ENCODE measurements at regions not wholly inside any gene's neighbourhood (a gene's known extent, or its start where the extent isn't known, plus 50 kb on each side); places are given as distances from the start of the nearest gene placed in this dataset.

DNA sequence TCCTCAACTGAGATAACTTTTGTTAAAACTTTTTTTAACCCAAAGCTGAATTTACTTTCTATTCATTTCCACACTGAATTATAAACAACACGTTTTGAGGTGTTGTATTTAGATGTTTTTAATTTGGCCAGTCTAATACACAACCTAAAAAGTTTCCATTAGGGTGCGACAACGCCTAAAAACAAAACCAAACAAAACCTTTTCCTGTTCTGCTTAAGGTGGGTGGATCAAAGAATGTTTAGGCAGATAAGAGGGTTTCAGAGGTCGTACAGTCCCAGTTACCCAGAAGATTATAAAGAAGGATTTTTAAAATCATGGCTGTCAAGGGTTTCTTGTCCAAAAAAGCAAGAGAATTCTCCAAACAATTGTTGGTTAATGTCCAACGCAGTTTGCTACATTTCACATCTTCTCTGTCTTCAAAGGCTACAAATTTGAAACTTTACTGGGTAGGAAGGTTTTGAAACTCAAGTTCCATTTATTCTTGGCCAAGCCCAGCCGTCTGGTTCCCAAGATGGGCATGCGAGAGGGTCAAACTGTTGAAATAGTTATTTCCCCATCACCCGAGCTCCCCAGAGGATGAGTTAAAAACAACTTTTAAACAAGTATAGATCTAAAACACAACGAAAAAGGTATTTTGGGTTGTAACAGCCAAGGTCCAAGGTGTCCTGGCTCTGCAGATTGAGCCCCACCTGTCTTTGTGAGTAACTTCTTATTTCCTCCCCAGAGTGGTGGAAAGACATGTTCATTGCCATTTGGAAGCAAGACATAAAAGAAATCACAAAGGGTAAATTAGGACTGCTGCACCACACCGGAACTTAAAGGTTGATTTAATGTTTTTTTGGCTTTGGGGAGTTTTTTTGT, 122.8 kb upstream of the MAP3K1 start:
- Histone ChIP-seq H3K4me2 (no peak overlapping the region), H3K36me3 (replicated peaks; ENCODE audit: insufficient read depth, low read depth) (no peaks in the 10 kb centered on the region), H3K4me3 (no peak overlapping the region), H4K20me1 (ENCODE audit: insufficient read depth, poor library complexity, severe bottlenecking) (no peaks in the 10 kb centered on the region), H3K27me3 (no peaks in the 10 kb centered on the region), H3K9me3 (ENCODE audit: low read depth) (no peaks in the 10 kb centered on the region), H3K27ac (no peak overlapping the region), H2AFZ (no peak overlapping the region), H3K79me2 (no peaks in the 10 kb centered on the region), H3K4me1 (ENCODE audit: insufficient read depth) (no peaks in the 10 kb centered on the region), H3K9me2 (replicated peaks; ENCODE audit: insufficient read depth) (no peaks in the 10 kb centered on the region)
- 75% methylated on average over 10 of the region's 10 CpGs for WGBS (ENCODE audit: low lambda C conversion rate, missing lambda C conversion rate)
- no peak for TF ChIP-seq EZH2phosphoT487 (IDR thresholded peaks at IDR 0.05; ENCODE audit: low read depth, severe bottlenecking, unreplicated experiment)
- no peak for TF ChIP-seq EZH2 (IDR thresholded peaks at IDR 0.05; ENCODE audit: borderline replicate concordance)
- TF ChIP-seq, protein P1, sequence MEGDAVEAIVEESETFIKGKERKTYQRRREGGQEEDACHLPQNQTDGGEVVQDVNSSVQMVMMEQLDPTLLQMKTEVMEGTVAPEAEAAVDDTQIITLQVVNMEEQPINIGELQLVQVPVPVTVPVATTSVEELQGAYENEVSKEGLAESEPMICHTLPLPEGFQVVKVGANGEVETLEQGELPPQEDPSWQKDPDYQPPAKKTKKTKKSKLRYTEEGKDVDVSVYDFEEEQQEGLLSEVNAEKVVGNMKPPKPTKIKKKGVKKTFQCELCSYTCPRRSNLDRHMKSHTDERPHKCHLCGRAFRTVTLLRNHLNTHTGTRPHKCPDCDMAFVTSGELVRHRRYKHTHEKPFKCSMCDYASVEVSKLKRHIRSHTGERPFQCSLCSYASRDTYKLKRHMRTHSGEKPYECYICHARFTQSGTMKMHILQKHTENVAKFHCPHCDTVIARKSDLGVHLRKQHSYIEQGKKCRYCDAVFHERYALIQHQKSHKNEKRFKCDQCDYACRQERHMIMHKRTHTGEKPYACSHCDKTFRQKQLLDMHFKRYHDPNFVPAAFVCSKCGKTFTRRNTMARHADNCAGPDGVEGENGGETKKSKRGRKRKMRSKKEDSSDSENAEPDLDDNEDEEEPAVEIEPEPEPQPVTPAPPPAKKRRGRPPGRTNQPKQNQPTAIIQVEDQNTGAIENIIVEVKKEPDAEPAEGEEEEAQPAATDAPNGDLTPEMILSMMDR (IDR thresholded peaks at IDR 0.05; ENCODE audit: poor library complexity) = no peak
- no peak for DNase-seq (ENCODE audit: low spot score)

DNA sequence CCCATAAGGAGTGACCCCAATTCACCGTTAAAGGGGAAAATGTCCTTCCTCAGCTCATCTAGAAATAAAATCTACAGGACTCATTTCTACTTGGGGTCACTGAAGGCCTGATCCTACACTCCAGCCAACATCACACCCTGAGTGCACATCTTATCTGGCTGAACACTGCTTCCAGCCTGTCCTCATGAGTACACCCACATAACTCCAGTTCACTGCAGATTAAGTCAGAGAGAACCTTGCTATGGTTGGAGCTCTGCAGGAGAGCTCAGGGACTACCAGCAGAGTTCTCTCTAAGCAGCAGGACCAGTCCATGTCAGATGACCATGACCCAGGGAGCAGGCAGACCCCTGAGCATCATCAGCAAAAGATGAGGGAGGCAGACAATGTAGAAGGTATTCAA, 126.9 kb upstream of the MAP3K1 start:
- Histone ChIP-seq H3K79me2 (no peaks in the 10 kb centered on the region), H3K4me1 (ENCODE audit: insufficient read depth) (no peaks in the 10 kb centered on the region), H3K4me2 (no peak overlapping the region), H3K9me2 (replicated peaks; ENCODE audit: insufficient read depth) (no peaks in the 10 kb centered on the region), H3K4me3 (no peak overlapping the region), H3K9me3 (ENCODE audit: low read depth) (no peaks in the 10 kb centered on the region), H3K27me3 (no peaks in the 10 kb centered on the region), H3K27ac (no peak overlapping the region), H4K20me1 (ENCODE audit: insufficient read depth, poor library complexity, severe bottlenecking) (no peaks in the 10 kb centered on the region), H2AFZ (no peak overlapping the region), H3K36me3 (replicated peaks; ENCODE audit: insufficient read depth, low read depth) (no peaks in the 10 kb centered on the region)
- WGBS (ENCODE audit: low lambda C conversion rate, missing lambda C conversion rate) = 85% methylated on average over 1 of the region's 1 CpG
- TF ChIP-seq EZH2phosphoT487 (IDR thresholded peaks at IDR 0.05; ENCODE audit: low read depth, severe bottlenecking, unreplicated experiment) (no peak), EZH2 (IDR thresholded peaks at IDR 0.05; ENCODE audit: borderline replicate concordance) (no peak)
- TF ChIP-seq, protein P1 (IDR thresholded peaks at IDR 0.05; ENCODE audit: poor library complexity) = no peak
- DNase-seq (ENCODE audit: low spot score) = no peak

DNA sequence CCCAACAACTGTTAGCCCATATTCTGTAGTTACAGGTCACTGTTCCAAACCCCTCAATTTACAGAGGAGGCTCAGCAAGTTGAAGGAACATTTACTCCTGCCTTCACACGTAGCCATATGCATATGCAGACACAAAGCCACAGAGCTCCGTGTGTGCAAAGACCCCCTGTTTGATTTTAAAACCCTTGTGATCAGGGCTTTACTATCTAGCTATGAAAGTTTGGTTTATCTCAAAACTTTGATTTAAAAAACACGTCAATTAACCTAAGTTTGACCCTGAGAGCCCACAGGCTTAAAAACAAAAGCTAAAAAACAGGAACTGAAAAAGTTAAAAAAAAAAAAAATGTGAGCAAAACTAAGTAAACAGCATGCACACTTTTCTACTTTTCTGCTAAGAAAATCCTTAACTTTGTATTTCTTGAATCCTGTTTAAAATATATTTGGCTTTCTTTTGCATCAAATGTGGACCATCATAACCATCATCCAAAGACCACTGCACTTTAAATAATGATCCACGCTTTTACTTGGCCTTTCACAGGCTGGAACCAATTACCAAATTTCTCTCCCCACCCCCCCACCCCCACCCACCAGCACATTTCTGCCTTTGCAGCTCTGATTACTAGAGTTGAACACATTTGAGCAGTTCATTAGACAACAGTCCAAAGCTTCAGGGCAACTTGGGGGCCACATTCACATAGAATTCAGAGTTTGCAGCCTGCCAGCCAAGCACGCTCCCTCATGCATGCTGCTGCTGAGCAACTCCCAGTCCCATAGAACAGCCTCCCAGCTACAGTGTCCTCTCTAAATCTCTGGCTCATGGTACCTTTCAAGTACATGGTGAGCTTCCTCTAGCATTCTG, 128.8 kb upstream of the MAP3K1 start:
- TF ChIP-seq, protein P1 (IDR thresholded peaks at IDR 0.05; ENCODE audit: poor library complexity) = no peak
- TF ChIP-seq EZH2 (IDR thresholded peaks at IDR 0.05; ENCODE audit: borderline replicate concordance) = no peak
- no peak for TF ChIP-seq EZH2phosphoT487 (IDR thresholded peaks at IDR 0.05; ENCODE audit: low read depth, severe bottlenecking, unreplicated experiment)

More for the DNA sequence above, 128.8 kb upstream of the MAP3K1 start:
- H3K27ac ChIP-seq = peak overlapping the region; percentile 11
- H3K27me3 ChIP-seq = no peaks in the 10 kb centered on the region
- no peaks in the 10 kb centered on the region for H3K36me3 ChIP-seq (replicated peaks; ENCODE audit: insufficient read depth, low read depth)
- H3K9me3 ChIP-seq (ENCODE audit: low read depth) = no peaks in the 10 kb centered on the region
- no peak overlapping the region for H2AFZ ChIP-seq
- H3K79me2 ChIP-seq = no peaks in the 10 kb centered on the region
- no peak for DNase-seq (ENCODE audit: low spot score)
- no peaks in the 10 kb centered on the region for H3K4me1 ChIP-seq (ENCODE audit: insufficient read depth)
- no peak overlapping the region for H3K4me3 ChIP-seq
- H4K20me1 ChIP-seq (ENCODE audit: insufficient read depth, poor library complexity, severe bottlenecking) = no peaks in the 10 kb centered on the region
- 59% methylated on average over 5 of the region's 5 CpGs for WGBS (ENCODE audit: low lambda C conversion rate, missing lambda C conversion rate)
- no peak overlapping the region for H3K4me2 ChIP-seq
- H3K9me2 ChIP-seq (replicated peaks; ENCODE audit: insufficient read depth) = no peaks in the 10 kb centered on the region
